GM12864 (cell line): ENCODE measurements at regions not wholly inside any gene's neighbourhood (a gene's known extent, or its start where the extent isn't known, plus 50 kb on each side); places are given as distances from the start of the nearest gene placed in this dataset.
A peak's percentile ranks its signal among the peaks of the same experiment; 100 is the strongest.

Experiments used
- DNase-seq: peaks from one replicate; pipeline ENCODE4 v3.0.0-alpha.2; 2011; ENCODE audit warnings: low read depth
- H3K4me3 ChIP-seq: 2 replicates; pipeline ENCODE4 v1.5.1; 2011; ENCODE audit warnings: mild to moderate bottlenecking, low read depth, low read length, control low read depth
- TF ChIP-seq, protein P1 (sequence below): IDR thresholded peaks from 2 replicates; pipeline ENCODE4 v1.5.1; 2011; ENCODE audit warnings: low read depth, mild to moderate bottlenecking, moderate library complexity, low read length, control low read depth, inconsistent platforms; ENCODE audit errors: missing control alignments

- no peak for DNase-seq
- TF ChIP-seq, protein P1, sequence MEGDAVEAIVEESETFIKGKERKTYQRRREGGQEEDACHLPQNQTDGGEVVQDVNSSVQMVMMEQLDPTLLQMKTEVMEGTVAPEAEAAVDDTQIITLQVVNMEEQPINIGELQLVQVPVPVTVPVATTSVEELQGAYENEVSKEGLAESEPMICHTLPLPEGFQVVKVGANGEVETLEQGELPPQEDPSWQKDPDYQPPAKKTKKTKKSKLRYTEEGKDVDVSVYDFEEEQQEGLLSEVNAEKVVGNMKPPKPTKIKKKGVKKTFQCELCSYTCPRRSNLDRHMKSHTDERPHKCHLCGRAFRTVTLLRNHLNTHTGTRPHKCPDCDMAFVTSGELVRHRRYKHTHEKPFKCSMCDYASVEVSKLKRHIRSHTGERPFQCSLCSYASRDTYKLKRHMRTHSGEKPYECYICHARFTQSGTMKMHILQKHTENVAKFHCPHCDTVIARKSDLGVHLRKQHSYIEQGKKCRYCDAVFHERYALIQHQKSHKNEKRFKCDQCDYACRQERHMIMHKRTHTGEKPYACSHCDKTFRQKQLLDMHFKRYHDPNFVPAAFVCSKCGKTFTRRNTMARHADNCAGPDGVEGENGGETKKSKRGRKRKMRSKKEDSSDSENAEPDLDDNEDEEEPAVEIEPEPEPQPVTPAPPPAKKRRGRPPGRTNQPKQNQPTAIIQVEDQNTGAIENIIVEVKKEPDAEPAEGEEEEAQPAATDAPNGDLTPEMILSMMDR: no peak
- H3K4me3 ChIP-seq: no peak overlapping the region
These were observed 95.8 kb upstream of the EFHC2 start for GRCh38 chrX:44439242-44439794.

- TF ChIP-seq, protein P1: no peak
- no peak overlapping the region for H3K4me3 ChIP-seq
- no peak for DNase-seq
These were observed 91.6 kb upstream of the EFHC2 start for GRCh38 chrX:44435047-44435446.

DNA sequence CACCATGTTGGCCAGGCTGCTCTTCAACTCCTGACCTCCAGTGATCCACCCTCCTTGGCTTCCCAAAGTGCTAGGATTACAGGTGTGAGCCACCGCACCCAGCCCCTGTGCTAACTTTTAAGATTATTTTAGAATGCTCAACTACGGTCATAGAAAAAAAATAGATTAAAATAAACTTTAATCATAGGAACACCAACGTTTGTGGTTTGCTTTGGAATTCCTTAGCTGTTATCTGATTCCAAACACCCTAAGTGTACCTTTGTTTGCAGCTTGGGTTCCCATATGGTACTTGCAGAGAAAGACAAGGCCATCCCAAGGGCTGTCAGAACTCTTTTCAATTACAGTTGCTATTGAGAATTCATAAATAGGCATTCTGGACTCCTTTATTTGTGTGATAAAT lies 90.1 kb upstream of the EFHC2 start:
- no peak for DNase-seq
- TF ChIP-seq, protein P1: no peak
- H3K4me3 ChIP-seq: no peak overlapping the region

- DNase-seq: peak; percentile 18
- TF ChIP-seq, protein P1: no peak
- no peak overlapping the region for H3K4me3 ChIP-seq
These were observed 89.2 kb upstream of the EFHC2 start for GRCh38 chrX:44432641-44433040.

DNA sequence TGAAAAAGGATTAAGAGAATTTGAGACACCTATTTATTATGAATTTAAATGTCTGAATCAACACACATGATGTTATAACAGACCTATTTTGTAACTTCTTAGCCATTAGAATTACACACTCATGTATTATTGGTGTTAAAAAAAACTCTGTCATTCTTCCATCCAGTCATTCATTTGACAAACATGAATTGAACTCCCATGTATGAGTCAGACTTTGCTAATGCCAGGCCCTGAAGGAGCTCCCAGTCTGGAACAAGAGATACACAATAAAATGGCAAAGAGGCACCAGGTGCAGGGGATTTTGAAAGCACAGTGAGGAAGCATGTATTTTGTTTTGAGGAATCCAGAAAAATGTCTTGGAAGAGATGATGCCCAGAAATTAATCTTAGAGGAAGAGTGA lies 87.7 kb upstream of the EFHC2 start:
- no peak overlapping the region for H3K4me3 ChIP-seq
- TF ChIP-seq, protein P1: no peak
- no peak for DNase-seq

DNA sequence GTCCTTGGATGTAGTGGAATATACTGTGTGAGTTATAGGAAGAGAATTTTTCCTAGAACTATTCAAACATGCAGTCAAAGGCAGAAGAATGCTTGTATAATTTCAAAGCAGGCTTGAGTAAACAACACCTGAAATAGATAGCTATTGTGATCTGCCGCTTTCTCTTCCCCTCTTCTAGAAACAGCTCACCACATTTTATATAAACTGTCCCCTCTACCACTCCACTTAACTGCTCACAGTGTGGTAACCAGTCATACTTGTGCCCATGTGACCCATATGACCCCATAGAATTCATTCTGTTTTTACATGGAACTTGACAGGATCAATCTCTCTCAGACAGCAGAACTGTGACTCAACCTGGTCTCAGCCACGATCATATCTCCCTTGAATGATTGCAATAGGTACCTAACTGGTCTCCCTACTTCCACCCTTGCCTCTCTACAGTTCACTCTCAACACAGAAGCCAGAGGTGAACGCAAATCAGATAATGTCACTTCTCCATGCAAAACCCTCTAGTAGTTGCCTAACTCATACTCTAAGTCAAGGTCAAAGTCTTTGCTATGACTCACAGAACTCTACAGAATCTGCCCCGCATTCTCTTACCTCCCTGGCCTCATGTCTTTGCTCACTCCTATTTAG lies 85.6 kb upstream of the EFHC2 start:
- DNase-seq: no peak
- no peak overlapping the region for H3K4me3 ChIP-seq

More for the DNA sequence above, 85.6 kb upstream of the EFHC2 start:
- TF ChIP-seq, protein P1: no peak
